Astrocyte (in vitro differentiated cells and primary cell): ENCODE measurements at regions not wholly inside any gene's neighbourhood (a gene's known extent, or its start where the extent isn't known, plus 50 kb on each side); places are given as distances from the start of the nearest gene placed in this dataset.

Experiments used
- DNase-seq: peaks from one replicate; pipeline ENCODE4 v3.0.0-alpha.2; 2010; ENCODE audit warnings: low read depth
- FAIRE-seq: peaks from 2 replicates; lab custom pipeline; 2011; peaks lifted over from hg19 to GRCh38; lab: Jason Lieb, UNC
- H2AFZ ChIP-seq: 2 replicates; pipeline ENCODE4 v1.6.0; 2012; ENCODE audit warnings: low read depth, low read length, inconsistent platforms
- H3K27ac ChIP-seq: 2 replicates; pipeline ENCODE4 v1.5.1; 2011; ENCODE audit warnings: low read depth, low read length, inconsistent platforms
- H3K27me3 ChIP-seq: 2 replicates; pipeline ENCODE4 v1.6.0; 2011; ENCODE audit warnings: low read length, inconsistent platforms; ENCODE audit not compliant: insufficient read depth
- H3K36me3 ChIP-seq: 2 replicates; pipeline ENCODE4 v1.5.1; 2011; ENCODE audit warnings: low read length, inconsistent platforms; ENCODE audit not compliant: insufficient read depth
- H3K4me1 ChIP-seq: 2 replicates; pipeline ENCODE4 v1.5.1; 2011; ENCODE audit warnings: low read length, inconsistent platforms; ENCODE audit not compliant: insufficient read depth
- H3K4me2 ChIP-seq: 2 replicates; pipeline ENCODE4 v1.6.0; 2012; ENCODE audit warnings: low read length, inconsistent platforms
- H3K4me3 ChIP-seq: 2 replicates; pipeline ENCODE4 v1.5.1; 2011; ENCODE audit warnings: low read depth, mild to moderate bottlenecking, low read length, inconsistent platforms; ENCODE audit not compliant: insufficient read depth
- H3K79me2 ChIP-seq: 2 replicates; pipeline ENCODE4 v1.6.0; 2012; ENCODE audit warnings: mild to moderate bottlenecking, low read length, inconsistent platforms; ENCODE audit not compliant: insufficient read depth
- H3K9ac ChIP-seq: 2 replicates; pipeline ENCODE4 v1.6.0; 2012; ENCODE audit warnings: mild to moderate bottlenecking, low read length, inconsistent platforms
- H3K9me3 ChIP-seq: 2 replicates; pipeline ENCODE4 v1.5.1; 2012; ENCODE audit warnings: low read depth, mild to moderate bottlenecking, low read length, inconsistent platforms; ENCODE audit not compliant: insufficient read depth
- H4K20me1 ChIP-seq: 2 replicates; pipeline ENCODE4 v1.6.0; 2012; ENCODE audit warnings: low read length, inconsistent platforms; ENCODE audit not compliant: insufficient read depth
- H3K27ac Mint-ChIP-seq: one replicate; pipeline ENCODE4 v1.8.0; 2021; ENCODE audit warnings: mild to moderate bottlenecking, mixed read lengths; ENCODE audit not compliant: unreplicated experiment
- H3K27me3 Mint-ChIP-seq: one replicate; pipeline ENCODE4 v1.8.0; 2021; ENCODE audit warnings: low read depth, mixed read lengths; ENCODE audit not compliant: unreplicated experiment
- H3K36me3 Mint-ChIP-seq: one replicate; pipeline ENCODE4 v1.8.0; 2021; ENCODE audit warnings: low read depth, mixed read lengths; ENCODE audit not compliant: unreplicated experiment
- H3K4me1 Mint-ChIP-seq: one replicate; pipeline ENCODE4 v1.8.0; 2021; ENCODE audit warnings: low read depth, mixed read lengths; ENCODE audit not compliant: unreplicated experiment
- H3K4me3 Mint-ChIP-seq: one replicate; pipeline ENCODE4 v1.8.0; 2021; ENCODE audit warnings: mild to moderate bottlenecking, moderate library complexity, mixed read lengths; ENCODE audit not compliant: unreplicated experiment
- H3K9me3 Mint-ChIP-seq: one replicate; pipeline ENCODE4 v1.8.0; 2021; ENCODE audit warnings: mild to moderate bottlenecking, mixed read lengths; ENCODE audit not compliant: unreplicated experiment
- EZH2 ChIP-seq: IDR thresholded peaks from 2 replicates; pipeline ENCODE4 v1.6.1; 2012; ENCODE audit warnings: mild to moderate bottlenecking, low read length, inconsistent platforms; ENCODE audit not compliant: insufficient read depth
- TF ChIP-seq, protein P1 (sequence below): IDR thresholded peaks from 2 replicates; pipeline ENCODE4 v1.5.1; 2011; ENCODE audit warnings: low read depth, mild to moderate bottlenecking, inconsistent platforms, low read length, moderate library complexity; ENCODE audit not compliant: insufficient read depth

DNA sequence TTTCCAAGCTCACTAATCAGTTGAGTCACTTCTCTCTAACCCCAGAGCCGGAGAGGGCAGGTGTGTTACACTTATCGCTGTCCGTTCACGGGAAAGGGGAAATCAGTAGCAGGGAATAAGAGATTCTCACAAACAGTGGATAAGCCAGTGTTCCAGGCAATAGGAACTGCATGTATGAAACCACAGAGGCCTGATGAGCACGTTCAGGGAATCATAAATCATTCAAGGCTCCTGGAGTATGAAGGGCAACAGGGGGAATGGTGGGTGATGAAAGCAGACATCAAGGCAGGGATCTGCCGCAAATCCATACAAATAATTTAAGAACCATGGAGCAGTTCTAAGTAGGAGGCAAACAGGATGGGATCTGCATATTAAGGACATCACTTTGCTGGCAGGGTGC, 59.1 kb upstream of the ADGRG2 start:
- H3K4me3 ChIP-seq: no peak overlapping the region
- H3K4me2 ChIP-seq: no peak overlapping the region
- TF ChIP-seq, protein P1, sequence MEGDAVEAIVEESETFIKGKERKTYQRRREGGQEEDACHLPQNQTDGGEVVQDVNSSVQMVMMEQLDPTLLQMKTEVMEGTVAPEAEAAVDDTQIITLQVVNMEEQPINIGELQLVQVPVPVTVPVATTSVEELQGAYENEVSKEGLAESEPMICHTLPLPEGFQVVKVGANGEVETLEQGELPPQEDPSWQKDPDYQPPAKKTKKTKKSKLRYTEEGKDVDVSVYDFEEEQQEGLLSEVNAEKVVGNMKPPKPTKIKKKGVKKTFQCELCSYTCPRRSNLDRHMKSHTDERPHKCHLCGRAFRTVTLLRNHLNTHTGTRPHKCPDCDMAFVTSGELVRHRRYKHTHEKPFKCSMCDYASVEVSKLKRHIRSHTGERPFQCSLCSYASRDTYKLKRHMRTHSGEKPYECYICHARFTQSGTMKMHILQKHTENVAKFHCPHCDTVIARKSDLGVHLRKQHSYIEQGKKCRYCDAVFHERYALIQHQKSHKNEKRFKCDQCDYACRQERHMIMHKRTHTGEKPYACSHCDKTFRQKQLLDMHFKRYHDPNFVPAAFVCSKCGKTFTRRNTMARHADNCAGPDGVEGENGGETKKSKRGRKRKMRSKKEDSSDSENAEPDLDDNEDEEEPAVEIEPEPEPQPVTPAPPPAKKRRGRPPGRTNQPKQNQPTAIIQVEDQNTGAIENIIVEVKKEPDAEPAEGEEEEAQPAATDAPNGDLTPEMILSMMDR: no peak
- no peak for TF ChIP-seq EZH2
- no peak overlapping the region for H3K27ac ChIP-seq
- H3K79me2 ChIP-seq: no peaks in the 10 kb centered on the region
- no peaks in the 10 kb centered on the region for H3K4me1 Mint-ChIP-seq
- no peak overlapping the region for H3K4me3 Mint-ChIP-seq
- H3K27ac Mint-ChIP-seq: no peak overlapping the region
- H3K36me3 Mint-ChIP-seq: no peaks in the 10 kb centered on the region
- no peaks in the 10 kb centered on the region for H3K27me3 ChIP-seq
- H4K20me1 ChIP-seq: no peaks in the 10 kb centered on the region
- H3K9ac ChIP-seq: no peak overlapping the region
- no peaks in the 10 kb centered on the region for H3K36me3 ChIP-seq
- peaks cover 2% of the 10 kb centered on the region for H3K27me3 Mint-ChIP-seq
- no peak overlapping the region for H2AFZ ChIP-seq
- H3K4me1 ChIP-seq: no peaks in the 10 kb centered on the region
- FAIRE-seq: no peak
- DNase-seq: no peak
- no peaks in the 10 kb centered on the region for H3K9me3 Mint-ChIP-seq
- no peaks in the 10 kb centered on the region for H3K9me3 ChIP-seq

DNA sequence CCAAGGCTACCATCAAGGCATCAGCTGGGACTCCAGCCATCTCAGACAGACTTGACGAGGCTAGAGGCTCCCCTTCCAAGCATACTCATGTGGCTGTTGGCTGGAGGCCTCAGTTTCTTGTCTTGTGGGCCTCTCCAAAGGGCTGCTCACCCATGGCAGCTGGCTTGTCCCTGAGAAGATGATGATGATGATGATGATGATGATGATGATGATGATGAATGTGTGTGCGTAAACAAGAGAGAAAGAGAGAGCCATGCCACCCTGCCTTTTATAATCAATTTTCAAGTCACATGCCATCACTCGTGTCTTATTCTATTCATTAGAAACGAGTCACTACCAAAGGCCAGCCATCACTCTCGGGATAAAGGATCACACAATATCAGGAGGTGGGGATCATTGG, 60.5 kb upstream of the ADGRG2 start:
- H3K4me3 ChIP-seq: no peak overlapping the region
- no peak overlapping the region for H3K27ac ChIP-seq
- H3K36me3 Mint-ChIP-seq: no peaks in the 10 kb centered on the region
- no peak for TF ChIP-seq EZH2
- no peaks in the 10 kb centered on the region for H3K9me3 Mint-ChIP-seq
- no peaks in the 10 kb centered on the region for H3K4me1 ChIP-seq
- no peak overlapping the region for H2AFZ ChIP-seq
- no peaks in the 10 kb centered on the region for H3K27me3 ChIP-seq
- H3K4me2 ChIP-seq: no peak overlapping the region
- no peak overlapping the region for H3K9ac ChIP-seq
- no peaks in the 10 kb centered on the region for H3K36me3 ChIP-seq
- H3K4me3 Mint-ChIP-seq: no peak overlapping the region
- H3K27ac Mint-ChIP-seq: no peak overlapping the region
- FAIRE-seq (no peak), DNase-seq (no peak)
- no peaks in the 10 kb centered on the region for H3K9me3 ChIP-seq
- peaks cover 6% of the 10 kb centered on the region for H3K27me3 Mint-ChIP-seq
- H3K4me1 Mint-ChIP-seq: no peaks in the 10 kb centered on the region
- H3K79me2 ChIP-seq: no peaks in the 10 kb centered on the region
- no peaks in the 10 kb centered on the region for H4K20me1 ChIP-seq

DNA sequence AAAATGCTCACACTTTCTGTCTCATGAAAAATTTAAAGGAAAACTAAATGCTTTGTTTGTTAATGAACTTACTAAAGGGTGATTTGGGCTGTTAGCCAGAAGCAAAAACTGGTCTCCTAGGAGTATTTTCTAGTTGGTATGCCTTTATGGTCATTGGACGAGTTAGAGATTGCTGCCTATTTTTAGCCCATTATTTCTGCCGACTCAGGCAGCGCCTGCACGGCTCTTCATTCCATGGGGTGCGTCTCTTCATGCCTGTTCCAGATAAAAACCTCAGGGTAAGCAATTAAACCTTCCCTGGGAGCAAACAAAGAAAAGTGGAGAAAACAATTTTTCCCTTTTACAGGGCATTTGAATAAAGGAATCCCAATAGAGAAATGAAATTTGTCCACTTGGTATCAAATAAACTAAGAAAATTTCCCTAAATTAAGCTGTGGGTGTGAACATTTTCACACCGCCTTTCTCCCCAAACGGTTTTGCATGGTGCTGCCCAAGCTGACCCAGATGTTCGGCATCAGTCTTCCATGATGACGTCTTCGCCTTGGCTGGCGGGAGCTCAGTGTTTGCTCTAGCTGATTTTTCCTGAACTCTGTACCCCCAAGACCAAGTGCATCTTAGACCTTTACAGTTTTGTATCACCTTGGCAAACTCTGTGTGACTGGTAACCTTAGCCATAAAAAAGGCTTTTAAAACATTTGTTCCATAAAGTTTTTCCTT, 61.7 kb upstream of the ADGRG2 start:
- H4K20me1 ChIP-seq: no peaks in the 10 kb centered on the region
- H3K4me2 ChIP-seq: no peak overlapping the region
- no peak overlapping the region for H3K27ac ChIP-seq
- peaks cover 6% of the 10 kb centered on the region for H3K27me3 Mint-ChIP-seq
- no peak overlapping the region for H3K9ac ChIP-seq
- no peaks in the 10 kb centered on the region for H3K79me2 ChIP-seq
- H3K4me3 Mint-ChIP-seq: no peak overlapping the region
- TF ChIP-seq, protein P1: no peak
- no peak for TF ChIP-seq EZH2
- no peaks in the 10 kb centered on the region for H3K4me1 Mint-ChIP-seq
- no peaks in the 10 kb centered on the region for H3K36me3 ChIP-seq
- no peaks in the 10 kb centered on the region for H3K27me3 ChIP-seq
- no peaks in the 10 kb centered on the region for H3K36me3 Mint-ChIP-seq
- H3K27ac Mint-ChIP-seq: no peak overlapping the region
- no peak for FAIRE-seq
- H3K4me3 ChIP-seq: no peak overlapping the region
- DNase-seq: no peak
- H3K9me3 ChIP-seq: no peaks in the 10 kb centered on the region
- no peak overlapping the region for H2AFZ ChIP-seq
- H3K9me3 Mint-ChIP-seq: no peaks in the 10 kb centered on the region
- H3K4me1 ChIP-seq: no peaks in the 10 kb centered on the region
